ENCODE measurements at regions not wholly inside any gene's neighbourhood (a gene's known extent, or its start where the extent isn't known, plus 50 kb on each side); places are given as distances from the start of the nearest gene placed in this dataset.

GRCh38 chr3:188036375-188037194, 117.4 kb upstream of the LPP start:
- no peak overlapping the region for H3K4me3 ChIP-seq (ENCODE audit: low read depth, low read length)
- no peaks in the 10 kb centered on the region for H3K79me2 ChIP-seq (ENCODE audit: control insufficient read depth, insufficient read depth, low read length, unreplicated experiment)
- no peaks in the 10 kb centered on the region for H3K27me3 ChIP-seq (ENCODE audit: insufficient read depth, low read length)
- H2AFZ ChIP-seq (ENCODE audit: low read length, unreplicated experiment), result no peak overlapping the region
- no peak overlapping the region for H3K27ac ChIP-seq (ENCODE audit: low read depth, low read length)
- H3K36me3 ChIP-seq (ENCODE audit: insufficient read depth, low read length), result no peaks in the 10 kb centered on the region
- peaks cover 7% of the 10 kb centered on the region for H3K4me1 ChIP-seq (ENCODE audit: control insufficient read depth, insufficient read depth, low read length, unreplicated experiment)

DNA sequence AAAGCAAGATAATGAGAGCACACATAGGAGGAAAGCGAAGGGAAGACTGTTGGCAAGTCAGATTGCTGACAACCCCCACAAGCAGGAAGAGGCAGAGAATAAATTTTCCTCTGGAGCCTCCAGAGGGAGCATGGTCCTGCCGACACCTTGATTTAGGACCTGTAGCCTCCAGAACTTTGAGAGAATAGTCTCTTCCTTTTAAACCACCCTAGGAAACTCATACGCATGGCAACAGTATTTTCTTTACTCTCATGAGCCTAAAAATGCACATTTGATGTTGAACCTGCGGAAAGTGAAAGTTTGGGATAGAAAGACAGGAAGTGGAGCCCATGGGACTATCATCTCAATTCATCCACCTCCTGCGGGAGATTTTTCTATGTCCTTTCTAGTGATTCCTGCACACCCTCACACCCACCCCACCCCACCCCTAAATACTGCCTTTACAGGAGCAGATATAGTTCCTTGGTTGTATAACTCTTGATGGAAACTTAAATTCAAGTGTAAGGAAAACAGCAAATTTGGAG, 116.7 kb upstream of the LPP start:
- no peak overlapping the region for H3K4me3 ChIP-seq (ENCODE audit: low read depth, low read length)
- H3K36me3 ChIP-seq (ENCODE audit: insufficient read depth, low read length), result no peaks in the 10 kb centered on the region
- no peaks in the 10 kb centered on the region for H3K79me2 ChIP-seq (ENCODE audit: control insufficient read depth, insufficient read depth, low read length, unreplicated experiment)
- no peak overlapping the region for H3K27ac ChIP-seq (ENCODE audit: low read depth, low read length)
- H2AFZ ChIP-seq (ENCODE audit: low read length, unreplicated experiment), result no peak overlapping the region
- no peaks in the 10 kb centered on the region for H3K27me3 ChIP-seq (ENCODE audit: insufficient read depth, low read length)
- H3K4me1 ChIP-seq (ENCODE audit: control insufficient read depth, insufficient read depth, low read length, unreplicated experiment), result peaks cover 7% of the 10 kb centered on the region

GRCh38 chr3:188037965-188038581, 115.9 kb upstream of the LPP start:
- Histone ChIP-seq H3K4me3 (ENCODE audit: low read depth, low read length) (no peak overlapping the region), H2AFZ (ENCODE audit: low read length, unreplicated experiment) (no peak overlapping the region), H3K4me1 (ENCODE audit: control insufficient read depth, insufficient read depth, low read length, unreplicated experiment) (peaks cover 7% of the 10 kb centered on the region), H3K27ac (ENCODE audit: low read depth, low read length) (no peak overlapping the region), H3K36me3 (ENCODE audit: insufficient read depth, low read length) (no peaks in the 10 kb centered on the region), H3K27me3 (ENCODE audit: insufficient read depth, low read length) (no peaks in the 10 kb centered on the region), H3K79me2 (ENCODE audit: control insufficient read depth, insufficient read depth, low read length, unreplicated experiment) (no peaks in the 10 kb centered on the region)

DNA sequence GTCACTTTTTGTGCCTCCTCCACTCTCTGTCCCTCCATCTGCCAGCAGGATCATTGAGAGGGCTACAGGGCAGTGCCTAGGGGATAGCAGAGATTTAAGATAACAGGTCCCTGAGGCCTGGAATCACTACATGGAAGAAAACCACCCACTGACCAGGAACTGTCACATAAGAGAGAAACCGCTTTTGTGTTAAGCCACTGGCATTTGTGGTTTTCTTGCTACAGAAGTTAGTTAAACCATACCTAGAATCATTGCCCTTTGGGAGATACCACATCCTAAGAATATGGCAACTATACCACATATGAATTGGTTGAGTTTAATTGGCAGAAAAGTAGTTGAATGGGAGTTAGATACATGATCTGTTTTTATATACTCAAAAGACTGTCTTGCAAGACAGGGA, 112.8 kb upstream of the LPP start:
- H3K79me2 ChIP-seq (ENCODE audit: control insufficient read depth, insufficient read depth, low read length, unreplicated experiment), result no peaks in the 10 kb centered on the region
- H3K4me3 ChIP-seq (ENCODE audit: low read depth, low read length), result no peak overlapping the region
- no peak overlapping the region for H2AFZ ChIP-seq (ENCODE audit: low read length, unreplicated experiment)
- no peaks in the 10 kb centered on the region for H3K36me3 ChIP-seq (ENCODE audit: insufficient read depth, low read length)
- H3K27ac ChIP-seq (ENCODE audit: low read depth, low read length), result no peak overlapping the region
- peaks cover 7% of the 10 kb centered on the region for H3K4me1 ChIP-seq (ENCODE audit: control insufficient read depth, insufficient read depth, low read length, unreplicated experiment)
- H3K27me3 ChIP-seq (ENCODE audit: insufficient read depth, low read length), result no peaks in the 10 kb centered on the region

GRCh38 chr3:188041895-188042294, 112.1 kb upstream of the LPP start:
- H2AFZ ChIP-seq (ENCODE audit: low read length, unreplicated experiment), result no peak overlapping the region
- H3K4me1 ChIP-seq (ENCODE audit: control insufficient read depth, insufficient read depth, low read length, unreplicated experiment), result peaks cover 12% of the 10 kb centered on the region
- H3K4me3 ChIP-seq (ENCODE audit: low read depth, low read length), result no peak overlapping the region
- no peaks in the 10 kb centered on the region for H3K79me2 ChIP-seq (ENCODE audit: control insufficient read depth, insufficient read depth, low read length, unreplicated experiment)
- no peaks in the 10 kb centered on the region for H3K27me3 ChIP-seq (ENCODE audit: insufficient read depth, low read length)
- H3K27ac ChIP-seq (ENCODE audit: low read depth, low read length), result no peak overlapping the region
- H3K36me3 ChIP-seq (ENCODE audit: insufficient read depth, low read length), result no peaks in the 10 kb centered on the region

GRCh38 chr3:188042466-188042865, 111.5 kb upstream of the LPP start:
- H3K27ac ChIP-seq (ENCODE audit: low read depth, low read length), result no peak overlapping the region
- peaks cover 12% of the 10 kb centered on the region for H3K4me1 ChIP-seq (ENCODE audit: control insufficient read depth, insufficient read depth, low read length, unreplicated experiment)
- H3K4me3 ChIP-seq (ENCODE audit: low read depth, low read length), result no peak overlapping the region
- no peaks in the 10 kb centered on the region for H3K79me2 ChIP-seq (ENCODE audit: control insufficient read depth, insufficient read depth, low read length, unreplicated experiment)
- H3K27me3 ChIP-seq (ENCODE audit: insufficient read depth, low read length), result no peaks in the 10 kb centered on the region
- no peak overlapping the region for H2AFZ ChIP-seq (ENCODE audit: low read length, unreplicated experiment)
- no peaks in the 10 kb centered on the region for H3K36me3 ChIP-seq (ENCODE audit: insufficient read depth, low read length)

GRCh38 chr3:188043891-188044290, 110.1 kb upstream of the LPP start:
- peaks cover 5% of the 10 kb centered on the region for H3K4me1 ChIP-seq (ENCODE audit: control insufficient read depth, insufficient read depth, low read length, unreplicated experiment)
- H3K79me2 ChIP-seq (ENCODE audit: control insufficient read depth, insufficient read depth, low read length, unreplicated experiment), result no peaks in the 10 kb centered on the region
- no peak overlapping the region for H3K27ac ChIP-seq (ENCODE audit: low read depth, low read length)
- no peaks in the 10 kb centered on the region for H3K27me3 ChIP-seq (ENCODE audit: insufficient read depth, low read length)
- H3K36me3 ChIP-seq (ENCODE audit: insufficient read depth, low read length), result no peaks in the 10 kb centered on the region
- H2AFZ ChIP-seq (ENCODE audit: low read length, unreplicated experiment), result no peak overlapping the region
- no peak overlapping the region for H3K4me3 ChIP-seq (ENCODE audit: low read depth, low read length)

DNA sequence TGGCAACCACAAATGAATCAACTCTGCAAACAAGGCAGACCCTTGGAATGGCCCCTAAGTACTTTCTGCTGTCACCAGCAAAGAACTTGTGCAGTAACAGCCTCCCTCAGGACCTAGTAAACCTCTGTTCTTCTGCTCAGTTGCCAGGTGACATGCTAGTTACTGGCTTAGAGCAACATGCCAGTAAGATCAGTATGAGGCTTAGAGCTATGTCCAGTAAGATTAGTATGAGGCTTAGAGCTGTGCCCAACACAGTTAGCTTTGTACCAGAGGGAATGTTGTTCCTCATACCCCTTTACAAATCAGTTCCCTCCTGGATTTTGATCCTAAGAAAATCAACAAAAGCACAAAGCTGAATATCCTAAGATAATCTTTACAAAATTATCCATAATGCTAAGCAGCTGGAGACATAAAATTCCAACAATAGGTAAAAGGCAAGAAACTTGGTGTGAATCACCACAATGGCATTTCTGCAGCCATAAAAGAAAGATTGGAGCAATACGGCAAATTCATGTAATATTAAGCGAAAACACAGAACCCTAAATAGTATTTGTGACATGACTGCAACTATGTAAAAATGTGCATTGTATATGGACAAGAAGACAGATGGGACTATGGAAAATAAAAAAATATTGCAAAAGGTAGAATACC, 107.3 kb upstream of the LPP start:
- no peak overlapping the region for H2AFZ ChIP-seq (ENCODE audit: low read length, unreplicated experiment)

GRCh38 chr3:188047536-188047935, 106.4 kb upstream of the LPP start:
- Histone ChIP-seq H2AFZ (ENCODE audit: low read length, unreplicated experiment) (no peak overlapping the region), H3K27ac (ENCODE audit: low read depth, low read length) (no peak overlapping the region), H3K36me3 (ENCODE audit: insufficient read depth, low read length) (no peaks in the 10 kb centered on the region), H3K79me2 (ENCODE audit: control insufficient read depth, insufficient read depth, low read length, unreplicated experiment) (no peaks in the 10 kb centered on the region), H3K27me3 (ENCODE audit: insufficient read depth, low read length) (no peaks in the 10 kb centered on the region), H3K4me1 (ENCODE audit: control insufficient read depth, insufficient read depth, low read length, unreplicated experiment) (peaks cover 21% of the 10 kb centered on the region), H3K4me3 (ENCODE audit: low read depth, low read length) (no peak overlapping the region)

More for the DNA sequence above, 107.3 kb upstream of the LPP start:
- no peaks in the 10 kb centered on the region for H3K79me2 ChIP-seq (ENCODE audit: control insufficient read depth, insufficient read depth, low read length, unreplicated experiment)
- peaks cover 13% of the 10 kb centered on the region for H3K4me1 ChIP-seq (ENCODE audit: control insufficient read depth, insufficient read depth, low read length, unreplicated experiment)
- H3K4me3 ChIP-seq (ENCODE audit: low read depth, low read length), result no peak overlapping the region
- H3K27me3 ChIP-seq (ENCODE audit: insufficient read depth, low read length), result no peaks in the 10 kb centered on the region
- no peaks in the 10 kb centered on the region for H3K36me3 ChIP-seq (ENCODE audit: insufficient read depth, low read length)
- H3K27ac ChIP-seq (ENCODE audit: low read depth, low read length), result no peak overlapping the region

DNA sequence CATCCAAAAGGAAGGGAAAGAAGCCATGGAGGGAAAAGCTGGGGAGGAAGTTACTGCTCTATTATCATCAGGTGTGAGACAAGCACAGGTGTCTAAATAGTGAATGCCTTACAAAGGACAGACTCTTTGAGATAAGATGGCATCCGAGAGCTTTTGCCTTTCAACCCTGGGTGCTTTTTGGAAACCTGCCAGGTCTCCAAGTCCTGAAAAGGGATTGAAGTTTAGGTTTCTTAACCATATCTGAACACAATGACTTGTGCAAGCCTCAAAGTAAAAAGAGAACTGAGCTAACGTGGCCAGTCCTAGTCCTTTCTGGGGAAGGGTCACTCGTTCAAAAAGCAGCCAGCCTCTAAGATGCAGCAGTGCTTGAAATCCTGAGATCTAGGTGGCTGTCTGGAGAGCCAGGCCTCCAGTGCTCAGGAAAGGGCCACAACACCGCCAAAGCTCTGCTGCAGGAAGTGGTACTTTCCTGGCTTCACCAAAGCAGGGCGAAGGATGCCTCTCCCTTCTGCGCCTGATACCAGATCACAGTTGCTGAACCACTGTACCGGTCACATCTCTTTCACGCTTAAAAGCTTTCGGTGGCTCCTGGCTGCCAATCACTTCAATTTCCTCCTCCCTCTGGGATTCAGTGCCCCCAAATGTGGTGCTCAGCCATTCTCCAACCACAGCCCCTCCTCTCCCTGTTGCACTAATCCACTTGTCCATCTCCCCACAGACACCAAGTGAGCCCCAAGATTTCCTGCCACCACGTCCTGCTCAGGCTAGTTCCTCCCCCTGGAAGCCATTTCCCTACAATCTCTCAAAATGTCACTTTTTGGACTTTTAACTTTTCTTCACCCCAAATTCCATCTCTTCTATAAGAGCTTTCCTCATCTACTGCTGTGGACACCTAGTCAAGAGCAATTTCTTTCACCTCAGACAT, 104.1 kb upstream of the LPP start:
- no peak overlapping the region for H2AFZ ChIP-seq (ENCODE audit: low read length, unreplicated experiment)
- no peak overlapping the region for H3K27ac ChIP-seq (ENCODE audit: low read depth, low read length)
- no peaks in the 10 kb centered on the region for H3K79me2 ChIP-seq (ENCODE audit: control insufficient read depth, insufficient read depth, low read length, unreplicated experiment)
- no peaks in the 10 kb centered on the region for H3K36me3 ChIP-seq (ENCODE audit: insufficient read depth, low read length)
- H3K4me3 ChIP-seq (ENCODE audit: low read depth, low read length), result no peak overlapping the region
- H3K4me1 ChIP-seq (ENCODE audit: control insufficient read depth, insufficient read depth, low read length, unreplicated experiment), result peaks cover 24% of the 10 kb centered on the region
- H3K27me3 ChIP-seq (ENCODE audit: insufficient read depth, low read length), result no peaks in the 10 kb centered on the region
